B cell (primary cell): ENCODE measurements at regions not wholly inside any gene's neighbourhood (a gene's known extent, or its start where the extent isn't known, plus 50 kb on each side); places are given as distances from the start of the nearest gene placed in this dataset.

Source experiments
- ATAC-seq: fragments of 200-7000 bp; cut with Tn5 transposase; one replicate; pipeline ENCODE4 v1.10.0; 2021; ENCODE audit warnings: low read depth, mild to moderate bottlenecking, moderate number of reproducible peaks, moderate library complexity
- CTCF ChIA-PET: fragments of 350-600 bp; sonication (Branson Sonifier 250); formaldehyde crosslinking; loops from one replicate; lab custom pipeline; 2021; ENCODE audit warnings: antibody characterized with exemption, inconsistent platforms; lab: Charles Lee
- POLR2A ChIA-PET: fragments of 350-600 bp; sonication (Branson Sonifier 250); formaldehyde crosslinking; loops from one replicate; lab custom pipeline; 2021; ENCODE audit warnings: antibody characterized with exemption; lab: Charles Lee
- DNase-seq: peaks from one replicate; pipeline ENCODE4 v3.0.0; 2013
- H2AFZ ChIP-seq: 2 replicates; pipeline ENCODE4 v1.6.1; 2012; ENCODE audit warnings: mild to moderate bottlenecking, low read depth, low read length; ENCODE audit not compliant: insufficient read depth, poor library complexity, severe bottlenecking
- H3K27ac ChIP-seq, 2 donors: 1 replicate in 1 of 2; 2 replicates in 1 of 2; pipeline ENCODE4 v1.5.1; 2012 to 2013; ENCODE audit warnings: low read length in 2 of 2, mild to moderate bottlenecking in 2 of 2, moderate library complexity in 1 of 2
- H3K27me3 ChIP-seq, 4 experiments: fragments of 200-600 bp in 1 of 4; sonication (generic) in 1 of 4; replicated peaks in 1 of 4; 1 replicate in 2 of 4; 2 replicates in 2 of 4; pipeline versions ENCODE4 v1.6.1 to v1.7.0; 2013 to 2016; ENCODE audit warnings: low read length in 3 of 4, mild to moderate bottlenecking in 2 of 4, mixed read lengths in 1 of 4, moderate library complexity in 1 of 4; ENCODE audit not compliant: insufficient read depth in 4 of 4, control insufficient read depth in 3 of 4; ENCODE audit errors: control extremely low read depth in 1 of 4
- H3K36me3 ChIP-seq, 2 experiments: replicated peaks in 1 of 2; 1 replicate in 1 of 2; 2 replicates in 1 of 2; pipeline versions ENCODE4 v1.6.1 to v1.7.1; 2013; ENCODE audit warnings: low read length in 1 of 2; ENCODE audit not compliant: insufficient read depth in 2 of 2, control insufficient read depth in 1 of 2; ENCODE audit errors: control extremely low read depth in 1 of 2, extremely low read depth in 1 of 2
- H3K4me1 ChIP-seq, 2 donors: fragments of 200-600 bp in 1 of 2; sonication (generic) in 1 of 2; 1 replicate in 1 of 2; 2 replicates in 1 of 2; pipeline versions ENCODE4 v1.5.1 to v1.6.1; 2013 to 2017; ENCODE audit warnings: low read length in 2 of 2; ENCODE audit not compliant: control insufficient read depth in 2 of 2, insufficient read depth in 2 of 2
- H3K4me2 ChIP-seq: replicated peaks from 2 replicates; pipeline ENCODE3; 2012; ENCODE audit warnings: mild to moderate bottlenecking, low read depth, low read length; ENCODE audit not compliant: poor library complexity, severe bottlenecking
- H3K4me3 ChIP-seq, 5 experiments: fragments of 200-600 bp in 1 of 5; sonication (generic) in 1 of 5; 1 replicate in 3 of 5; 2 replicates in 2 of 5; pipeline versions ENCODE4 v1.5.1 to v1.7.0; 2011 to 2016; ENCODE audit warnings: low read length in 4 of 5, mild to moderate bottlenecking in 4 of 5, low read depth in 2 of 5, control low read depth in 1 of 5, moderate library complexity in 1 of 5; ENCODE audit not compliant: insufficient read depth in 1 of 5; ENCODE audit errors: control extremely low read depth in 1 of 5, extremely low read depth in 1 of 5
- H3K79me2 ChIP-seq: fragments of 200-600 bp; sonication (generic); one replicate; pipeline ENCODE4 v1.6.0; 2016; ENCODE audit warnings: low read length; ENCODE audit not compliant: control insufficient read depth, insufficient read depth
- H3K9ac ChIP-seq: fragments of 200-600 bp; sonication (generic); 2 replicates; pipeline ENCODE4 v1.6.1; 2017; ENCODE audit warnings: mild to moderate bottlenecking, low read length, moderate library complexity
- H3K9me3 ChIP-seq, 3 donors: one replicate each; pipeline versions ENCODE4 v1.6.1 to v1.7.1; 2013; ENCODE audit warnings: low read length in 2 of 3; ENCODE audit not compliant: control insufficient read depth in 2 of 3, insufficient read depth in 1 of 3; ENCODE audit errors: control extremely low read depth in 1 of 3
- H4K20me1 ChIP-seq: 2 replicates; pipeline ENCODE4 v1.6.0; 2012; ENCODE audit warnings: mild to moderate bottlenecking, low read length; ENCODE audit not compliant: insufficient read depth, control insufficient read depth, poor library complexity, severe bottlenecking
- H3K27ac Mint-ChIP-seq: one replicate; pipeline ENCODE4 v1.8.0; 2021; ENCODE audit warnings: mixed read lengths
- H3K27me3 Mint-ChIP-seq: one replicate; pipeline ENCODE4 v1.8.0; 2021; ENCODE audit warnings: mixed read lengths
- H3K4me1 Mint-ChIP-seq: one replicate; pipeline ENCODE4 v1.8.0; 2021; ENCODE audit warnings: mixed read lengths
- H3K4me3 Mint-ChIP-seq: one replicate; pipeline ENCODE4 v1.8.0; 2021; ENCODE audit warnings: mixed read lengths
- H3K9me3 Mint-ChIP-seq: one replicate; pipeline ENCODE4 v1.8.0; 2022; ENCODE audit warnings: mixed read lengths; ENCODE audit not compliant: insufficient read depth
- CTCF ChIP-seq: fragments of 200-600 bp; IDR thresholded peaks from one replicate; pipeline ENCODE4 v1.8.0; 2022; ENCODE audit warnings: antibody characterized with exemption, mild to moderate bottlenecking
- EZH2 ChIP-seq: IDR thresholded peaks from 2 replicates; pipeline ENCODE4 v1.6.1; 2012; ENCODE audit warnings: borderline replicate concordance, low read depth, mild to moderate bottlenecking, moderate library complexity, low read length; ENCODE audit not compliant: insufficient read depth, poor library complexity, severe bottlenecking
- WGBS: methylation state at CpG from one replicate; pipeline ENCODE4 v1.1.5; 2013; ENCODE audit warnings: missing lambda C conversion rate; ENCODE audit not compliant: insufficient coverage; 5-methylcytosine and 5-hydroxymethylcytosine counted together
- intact Hi-C: fragments of 100-400 bp; cut with micrococcal nuclease; formaldehyde crosslinking; loops from one replicate; pipeline ENCODE4 v1.10.0; 2022

- no peak overlapping the region for H2AFZ ChIP-seq
- Mint-ChIP-seq H3K27ac (no peak overlapping the region), H3K9me3 (no peaks in the 10 kb centered on the region), H3K4me3 (no peak overlapping the region), H3K4me1 (no peaks in the 10 kb centered on the region), H3K27me3 (no peaks in the 10 kb centered on the region)
- no peaks in the 10 kb centered on the region for H3K79me2 ChIP-seq
- H4K20me1 ChIP-seq, result no peaks in the 10 kb centered on the region
- H3K27me3 ChIP-seq, result peaks cover 0 to 2% (median 0%) of the 10 kb centered on the region in 4 experiments
- no peaks in the 10 kb centered on the region for H3K4me1 ChIP-seq
- no peaks in the 10 kb centered on the region for H3K36me3 ChIP-seq
- H3K9ac ChIP-seq, result no peak overlapping the region
- no peak overlapping the region for H3K4me3 ChIP-seq
- H3K9me3 ChIP-seq, result no peaks in the 10 kb centered on the region
- CTCF ChIA-PET, result no interaction called here
- ATAC-seq (no peak), DNase-seq (no peak)
- TF ChIP-seq CTCF, result no peak
- TF ChIP-seq EZH2, result no peak
- POLR2A ChIA-PET, result no interaction called here
- intact Hi-C loops, result no loop called here
- H3K4me2 ChIP-seq, result no peak overlapping the region
- no CpG with 5 or more reads among the region's 2 CpGs for WGBS
- H3K27ac ChIP-seq, result no peak overlapping the region
These were observed 377.3 kb upstream of the NFIA start for GRCh38 chr1:60705026-60705425.

GRCh38 chr1:60703155-60703554 is 379.2 kb upstream of the NFIA start:
- no peaks in the 10 kb centered on the region for H3K9me3 ChIP-seq
- no peaks in the 10 kb centered on the region for H3K27me3 Mint-ChIP-seq
- no peaks in the 10 kb centered on the region for H3K9me3 Mint-ChIP-seq
- CTCF ChIA-PET, result no interaction called here
- intact Hi-C loops, result no loop called here
- no peak overlapping the region for H3K4me3 Mint-ChIP-seq
- H3K36me3 ChIP-seq, result no peaks in the 10 kb centered on the region
- no peaks in the 10 kb centered on the region for H3K79me2 ChIP-seq
- no peak overlapping the region for H3K27ac ChIP-seq
- no peaks in the 10 kb centered on the region for H3K4me1 Mint-ChIP-seq
- no peaks in the 10 kb centered on the region for H3K4me1 ChIP-seq
- TF ChIP-seq EZH2 (no peak), CTCF (no peak)
- peaks cover 0 to 2% (median 0%) of the 10 kb centered on the region in 4 experiments for H3K27me3 ChIP-seq
- H2AFZ ChIP-seq, result no peak overlapping the region
- ATAC-seq (no peak), DNase-seq (no peak)
- no peak overlapping the region for H3K4me2 ChIP-seq
- no peaks in the 10 kb centered on the region for H4K20me1 ChIP-seq
- no peak overlapping the region for H3K9ac ChIP-seq
- POLR2A ChIA-PET, result no interaction called here
- H3K4me3 ChIP-seq, result no peak overlapping the region
- no peak overlapping the region for H3K27ac Mint-ChIP-seq
